ENCODE measurements at regions not wholly inside any gene's neighbourhood (a gene's known extent, or its start where the extent isn't known, plus 50 kb on each side); places are given as distances from the start of the nearest gene placed in this dataset.

- TF ChIP-seq YY1 (IDR thresholded peaks at IDR 0.05; ENCODE audit: insufficient read depth, insufficient read length) (no peak), ZNF274 (IDR thresholded peaks at IDR 0.05; ENCODE audit: low read depth, low read length) (no peak), SUZ12 (IDR thresholded peaks at IDR 0.05; ENCODE audit: extremely low read depth, insufficient read depth, insufficient read length) (no peak)
Measured at GRCh38 chr4:11160288-11160687, 268.4 kb downstream of the HS3ST1 start.

All from NT2/D1 (cell line).